Natural killer cell (primary cell): ENCODE measurements at regions not wholly inside any gene's neighbourhood (a gene's known extent, or its start where the extent isn't known, plus 50 kb on each side); places are given as distances from the start of the nearest gene placed in this dataset.

Experiments used
- ATAC-seq, 3 donors: fragments of 150-1000 bp in 2 of 3; fragments of 200-7000 bp in 1 of 3; cut with Tn5 transposase; 1 replicate in 1 of 3; 2 replicates in 2 of 3; pipeline ENCODE4 v1.10.0; 2021; ENCODE audit warnings: mild to moderate bottlenecking in 2 of 3, moderate library complexity in 2 of 3
- DNase-seq, 2 donors: peaks; one replicate each; pipeline versions ENCODE4 v3.0.0 to v3.0.0-alpha.2; 2013 to 2021; ENCODE audit warnings: mixed read lengths in 1 of 2
- H3K27ac ChIP-seq: one replicate; pipeline ENCODE4 v1.5.1; 2013; ENCODE audit warnings: mild to moderate bottlenecking, low read length
- H3K27me3 ChIP-seq: one replicate; pipeline ENCODE4 v1.6.1; 2013; ENCODE audit warnings: low read length; ENCODE audit not compliant: control insufficient read depth, insufficient read depth
- H3K36me3 ChIP-seq: one replicate; pipeline ENCODE4 v1.6.1; 2013; ENCODE audit warnings: low read length; ENCODE audit not compliant: control insufficient read depth, insufficient read depth
- H3K4me1 ChIP-seq: one replicate; pipeline ENCODE4 v1.6.1; 2013; ENCODE audit warnings: low read length; ENCODE audit not compliant: control insufficient read depth, insufficient read depth
- H3K4me3 ChIP-seq: one replicate; pipeline ENCODE4 v1.5.1; 2013; ENCODE audit warnings: low read length
- H3K9me3 ChIP-seq: one replicate; pipeline ENCODE4 v1.6.1; 2013; ENCODE audit warnings: low read length; ENCODE audit not compliant: control insufficient read depth, insufficient read depth
- H3K27ac Mint-ChIP-seq, 2 donors: one replicate each; pipeline ENCODE4 v1.8.0; 2022; ENCODE audit warnings: mild to moderate bottlenecking in 2 of 2, mixed read lengths in 2 of 2, moderate library complexity in 1 of 2
- H3K27me3 Mint-ChIP-seq, 2 donors: one replicate each; pipeline ENCODE4 v1.8.0; 2022; ENCODE audit warnings: low read depth in 2 of 2, mixed read lengths in 2 of 2
- H3K36me3 Mint-ChIP-seq: one replicate; pipeline ENCODE4 v1.8.0; 2022; ENCODE audit warnings: mixed read lengths
- H3K4me1 Mint-ChIP-seq, 2 donors: one replicate each; pipeline ENCODE4 v1.8.0; 2022; ENCODE audit warnings: mixed read lengths in 2 of 2
- H3K4me3 Mint-ChIP-seq: one replicate; pipeline ENCODE4 v1.8.0; 2022; ENCODE audit warnings: mild to moderate bottlenecking, moderate library complexity, mixed read lengths
- H3K9me3 Mint-ChIP-seq, 2 donors: one replicate each; pipeline ENCODE4 v1.8.0; 2022; ENCODE audit warnings: mixed read lengths in 2 of 2
- WGBS: methylation state at CpG from one replicate; pipeline ENCODE4 v1.1.7; 2013; ENCODE audit warnings: missing lambda C conversion rate; ENCODE audit not compliant: insufficient coverage; 5-methylcytosine and 5-hydroxymethylcytosine counted together
- intact Hi-C: fragments of 100-400 bp; cut with micrococcal nuclease; formaldehyde crosslinking; loops from one replicate; pipeline ENCODE4 v1.14.2; 2022
- TF ChIP-seq, protein P1 (sequence below): fragments of 200-600 bp; IDR thresholded peaks from one replicate; pipeline ENCODE4 v1.8.0; 2022; ENCODE audit warnings: antibody characterized with exemption

GRCh38 chr2:19228715-19229114 is 129.7 kb downstream of the OSR1 start:
- no peak for ATAC-seq

DNA sequence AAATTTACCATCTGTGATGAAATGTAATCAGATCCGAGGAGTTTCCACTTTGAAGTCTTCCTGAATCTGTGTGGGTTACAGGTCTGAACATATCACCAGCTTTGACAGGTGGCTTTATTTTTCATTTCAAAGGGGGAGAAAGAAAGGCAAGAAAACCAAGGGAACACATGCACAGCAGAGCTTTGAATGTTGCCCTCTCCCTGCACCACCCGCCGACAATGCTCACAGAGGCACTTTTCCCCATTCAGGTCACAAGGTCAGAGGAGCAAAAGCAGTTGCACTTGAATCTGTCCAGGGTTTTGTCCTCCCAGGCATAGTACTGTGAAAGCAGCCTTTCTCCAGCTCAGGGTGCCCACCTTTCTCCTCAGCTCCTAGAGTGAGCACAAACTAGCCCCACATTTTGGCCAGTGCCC is 130.2 kb downstream of the OSR1 start:
- ATAC-seq, result no peak
- no peak overlapping the region for H3K4me3 Mint-ChIP-seq
- no peaks in the 10 kb centered on the region for H3K4me1 Mint-ChIP-seq
- H3K9me3 Mint-ChIP-seq, result peaks cover 0 to 3% of the 10 kb centered on the region in 2 donors
- H3K4me1 ChIP-seq, result no peaks in the 10 kb centered on the region
- intact Hi-C loops, result no loop called here
- H3K4me3 ChIP-seq, result no peak overlapping the region
- DNase-seq, result no peak
- H3K36me3 ChIP-seq, result no peaks in the 10 kb centered on the region
- H3K36me3 Mint-ChIP-seq, result no peaks in the 10 kb centered on the region
- H3K27ac Mint-ChIP-seq, result no peak overlapping the region
- no peaks in the 10 kb centered on the region for H3K27me3 Mint-ChIP-seq
- H3K9me3 ChIP-seq, result no peaks in the 10 kb centered on the region
- no peaks in the 10 kb centered on the region for H3K27me3 ChIP-seq
- H3K27ac ChIP-seq, result no peak overlapping the region
- TF ChIP-seq, protein P1, sequence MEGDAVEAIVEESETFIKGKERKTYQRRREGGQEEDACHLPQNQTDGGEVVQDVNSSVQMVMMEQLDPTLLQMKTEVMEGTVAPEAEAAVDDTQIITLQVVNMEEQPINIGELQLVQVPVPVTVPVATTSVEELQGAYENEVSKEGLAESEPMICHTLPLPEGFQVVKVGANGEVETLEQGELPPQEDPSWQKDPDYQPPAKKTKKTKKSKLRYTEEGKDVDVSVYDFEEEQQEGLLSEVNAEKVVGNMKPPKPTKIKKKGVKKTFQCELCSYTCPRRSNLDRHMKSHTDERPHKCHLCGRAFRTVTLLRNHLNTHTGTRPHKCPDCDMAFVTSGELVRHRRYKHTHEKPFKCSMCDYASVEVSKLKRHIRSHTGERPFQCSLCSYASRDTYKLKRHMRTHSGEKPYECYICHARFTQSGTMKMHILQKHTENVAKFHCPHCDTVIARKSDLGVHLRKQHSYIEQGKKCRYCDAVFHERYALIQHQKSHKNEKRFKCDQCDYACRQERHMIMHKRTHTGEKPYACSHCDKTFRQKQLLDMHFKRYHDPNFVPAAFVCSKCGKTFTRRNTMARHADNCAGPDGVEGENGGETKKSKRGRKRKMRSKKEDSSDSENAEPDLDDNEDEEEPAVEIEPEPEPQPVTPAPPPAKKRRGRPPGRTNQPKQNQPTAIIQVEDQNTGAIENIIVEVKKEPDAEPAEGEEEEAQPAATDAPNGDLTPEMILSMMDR, result no peak
- 87% methylated on average over 3 of the region's 3 CpGs for WGBS

More at GRCh38 chr2:19228715-19229114, 129.7 kb downstream of the OSR1 start:
- peaks cover 0 to 3% of the 10 kb centered on the region in 2 donors for H3K9me3 Mint-ChIP-seq
- WGBS, result 82% methylated on average over 3 of the region's 3 CpGs
- Histone ChIP-seq H3K27ac (no peak overlapping the region), H3K9me3 (no peaks in the 10 kb centered on the region), H3K4me1 (no peaks in the 10 kb centered on the region), H3K4me3 (no peak overlapping the region), H3K36me3 (no peaks in the 10 kb centered on the region), H3K27me3 (no peaks in the 10 kb centered on the region)
- no peaks in the 10 kb centered on the region for H3K36me3 Mint-ChIP-seq
- no peaks in the 10 kb centered on the region for H3K4me1 Mint-ChIP-seq
- H3K4me3 Mint-ChIP-seq, result no peak overlapping the region
- H3K27ac Mint-ChIP-seq, result no peak overlapping the region
- H3K27me3 Mint-ChIP-seq, result no peaks in the 10 kb centered on the region
- TF ChIP-seq, protein P1, result no peak
- DNase-seq, result no peak
- intact Hi-C loops, result no loop called here

DNA sequence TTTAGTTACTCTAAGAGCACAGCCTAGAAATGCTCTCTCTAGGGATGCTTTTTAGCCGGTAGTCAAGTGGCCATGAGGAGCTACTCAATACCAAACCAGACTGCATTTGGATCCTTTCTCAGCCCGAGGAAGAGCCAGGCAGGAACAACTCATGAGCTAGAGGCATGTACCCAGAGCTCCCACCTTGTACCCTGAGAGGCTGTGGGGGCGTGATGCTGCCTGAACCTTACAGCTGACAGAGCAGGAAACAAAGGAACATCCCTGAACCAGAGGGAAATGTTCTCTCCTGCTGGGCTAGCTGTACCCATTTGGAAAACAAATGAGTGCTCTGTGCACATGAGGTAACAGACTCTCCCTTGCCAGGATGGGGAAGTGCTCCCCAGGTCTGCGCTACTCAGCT is 131.6 kb downstream of the OSR1 start:
- H3K36me3 Mint-ChIP-seq, result no peaks in the 10 kb centered on the region
- H3K4me1 Mint-ChIP-seq, result no peaks in the 10 kb centered on the region
- no peaks in the 10 kb centered on the region for H3K4me1 ChIP-seq
- TF ChIP-seq, protein P1, result no peak
- H3K9me3 ChIP-seq, result no peaks in the 10 kb centered on the region
- peaks cover 0 to 3% of the 10 kb centered on the region in 2 donors for H3K9me3 Mint-ChIP-seq
- intact Hi-C loops, result no loop called here
- no peak overlapping the region for H3K4me3 ChIP-seq
- H3K27me3 ChIP-seq, result no peaks in the 10 kb centered on the region
- no peak overlapping the region for H3K27ac Mint-ChIP-seq
- ATAC-seq (no peak), DNase-seq (no peak)
- H3K4me3 Mint-ChIP-seq, result no peak overlapping the region
- no peaks in the 10 kb centered on the region for H3K27me3 Mint-ChIP-seq
- no peaks in the 10 kb centered on the region for H3K36me3 ChIP-seq
- whole genome bisulfite sequencing, result 88% methylated on average over 4 of the region's 4 CpGs
- H3K27ac ChIP-seq, result no peak overlapping the region

DNA sequence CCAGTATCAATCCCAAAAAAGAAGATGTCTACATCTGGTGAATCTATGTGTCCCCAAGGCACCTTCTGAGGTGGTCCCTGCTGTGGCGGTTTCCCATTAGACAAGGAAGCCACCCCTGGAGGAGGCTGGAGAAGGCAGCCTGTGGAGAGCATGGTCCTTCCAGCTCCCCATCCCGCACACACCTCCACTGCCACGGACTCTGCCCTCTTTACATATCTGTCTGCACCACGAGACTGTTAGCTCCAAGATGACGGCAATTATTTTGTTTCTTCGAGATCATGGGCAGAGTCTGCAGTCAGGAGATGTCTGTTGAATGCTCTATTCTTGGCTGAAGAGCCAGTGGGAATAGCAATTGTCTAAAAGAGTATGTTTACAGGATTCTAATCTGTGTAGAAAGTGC is 132.0 kb downstream of the OSR1 start:
- Mint-ChIP-seq H3K27me3 (no peaks in the 10 kb centered on the region), H3K27ac (no peak overlapping the region), H3K4me3 (no peak overlapping the region), H3K36me3 (no peaks in the 10 kb centered on the region), H3K4me1 (no peaks in the 10 kb centered on the region), H3K9me3 (peaks cover 0 to 3% of the 10 kb centered on the region in 2 donors)
- H3K4me1 ChIP-seq, result no peaks in the 10 kb centered on the region
- ATAC-seq, result no peak
- TF ChIP-seq, protein P1, result no peak
- no peak overlapping the region for H3K4me3 ChIP-seq
- H3K9me3 ChIP-seq, result no peaks in the 10 kb centered on the region
- no peaks in the 10 kb centered on the region for H3K36me3 ChIP-seq
- DNase-seq, result no peak
- intact Hi-C loops, result no loop called here
- no peaks in the 10 kb centered on the region for H3K27me3 ChIP-seq
- WGBS, result 87% methylated on average over 6 of the region's 6 CpGs
- H3K27ac ChIP-seq, result no peak overlapping the region
